ENCODE measurements at regions not wholly inside any gene's neighbourhood (a gene's known extent, or its start where the extent isn't known, plus 50 kb on each side); places are given as distances from the start of the nearest gene placed in this dataset.
"Not testable (repeated sequence)": the region's sequence is repeated elsewhere in the genome, so short reads cannot be mapped to it uniquely, and the experiment has no call there.

- no peak for DNase-seq
Measured at GRCh38 chr18:30439174-30439573, 603.4 kb downstream of the DSC3 start.

GRCh38 chr18:30432349-30432748 lies 610.2 kb downstream of the DSC3 start:
- DNase-seq = no peak

- DNase-seq = not testable (repeated sequence)
Measured at GRCh38 chr18:30419399-30419798, 623.1 kb downstream of the DSC3 start.

- no peak for DNase-seq
Measured at GRCh38 chr18:30415903-30416302, 626.6 kb downstream of the DSC3 start.

- no peak for DNase-seq
Measured at GRCh38 chr18:30409120-30409519, 633.4 kb downstream of the DSC3 start.

- peak; percentile 95 for DNase-seq
Measured at GRCh38 chr18:30406728-30407127, 635.8 kb downstream of the DSC3 start.

- no peak for DNase-seq
Measured at GRCh38 chr18:30405038-30405437, 637.5 kb downstream of the DSC3 start.

GRCh38 chr18:30404422-30404821 lies 638.1 kb downstream of the DSC3 start:
- no peak for DNase-seq

GRCh38 chr18:30403278-30403677 lies 639.3 kb downstream of the DSC3 start:
- DNase-seq = no peak

GRCh38 chr18:30387401-30387800 lies 655.1 kb downstream of the DSC3 start:
- no peak for DNase-seq

GRCh38 chr18:30386624-30387023 lies 655.9 kb downstream of the DSC3 start:
- no peak for DNase-seq

GRCh38 chr18:30385684-30386083 lies 656.9 kb downstream of the DSC3 start:
- no peak for DNase-seq

GRCh38 chr18:30381826-30382225 lies 660.7 kb downstream of the DSC3 start:
- DNase-seq = no peak

- DNase-seq = no peak
Measured at GRCh38 chr18:30378097-30378496, 664.4 kb downstream of the DSC3 start.

- DNase-seq = peak; percentile 14
Measured at GRCh38 chr18:30376515-30376914, 666.0 kb downstream of the DSC3 start.

- DNase-seq = no peak
Measured at GRCh38 chr18:30361864-30362540, 680.5 kb downstream of the DSC3 start.

GRCh38 chr18:30359521-30359920 lies 683.0 kb downstream of the DSC3 start:
- peak; percentile 4 for DNase-seq

- DNase-seq = peak; percentile 82
Measured at GRCh38 chr18:30358555-30358954, 684.0 kb downstream of the DSC3 start.

- DNase-seq = no peak
Measured at GRCh38 chr18:30352551-30353168, 689.9 kb downstream of the DSC3 start.

GRCh38 chr18:30350263-30350662 lies 692.3 kb downstream of the DSC3 start:
- no peak for DNase-seq

GRCh38 chr18:30343090-30343489 lies 699.5 kb downstream of the DSC3 start:
- DNase-seq = no peak

GRCh38 chr18:30342675-30343074 lies 699.9 kb downstream of the DSC3 start:
- no peak for DNase-seq

- no peak for DNase-seq
Measured at GRCh38 chr18:30334781-30335180, 707.8 kb downstream of the DSC3 start.

GRCh38 chr18:30333310-30333709 lies 709.2 kb downstream of the DSC3 start:
- DNase-seq = no peak

- no peak for DNase-seq
Measured at GRCh38 chr18:30328839-30329238, 713.7 kb downstream of the DSC3 start.
